ENCODE measurements at regions not wholly inside any gene's neighbourhood (a gene's known extent, or its start where the extent isn't known, plus 50 kb on each side); places are given as distances from the start of the nearest gene placed in this dataset.

DNA sequence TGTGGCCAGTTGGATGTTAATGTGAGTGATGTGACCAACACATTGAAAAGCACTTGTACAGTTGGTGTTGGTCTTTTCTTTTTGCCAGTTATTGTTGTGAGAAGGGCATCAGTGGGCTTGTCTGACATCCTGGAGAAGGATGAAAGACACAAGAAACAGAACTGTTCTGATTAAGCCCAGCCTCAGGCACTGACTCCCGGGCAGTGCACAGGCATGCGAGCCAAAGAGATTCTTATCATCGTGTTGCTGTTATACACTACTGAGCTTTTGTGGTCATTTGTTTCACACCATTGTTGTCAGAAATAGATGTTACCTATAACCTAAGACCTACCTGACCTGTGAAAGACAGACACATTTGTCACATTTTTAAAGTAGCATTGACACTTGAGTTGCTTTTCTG, 236.8 kb upstream of the CA10 start:
- DNase-seq (ENCODE audit: low read depth in 2 of 2) = no peak
- TF ChIP-seq, protein P1, sequence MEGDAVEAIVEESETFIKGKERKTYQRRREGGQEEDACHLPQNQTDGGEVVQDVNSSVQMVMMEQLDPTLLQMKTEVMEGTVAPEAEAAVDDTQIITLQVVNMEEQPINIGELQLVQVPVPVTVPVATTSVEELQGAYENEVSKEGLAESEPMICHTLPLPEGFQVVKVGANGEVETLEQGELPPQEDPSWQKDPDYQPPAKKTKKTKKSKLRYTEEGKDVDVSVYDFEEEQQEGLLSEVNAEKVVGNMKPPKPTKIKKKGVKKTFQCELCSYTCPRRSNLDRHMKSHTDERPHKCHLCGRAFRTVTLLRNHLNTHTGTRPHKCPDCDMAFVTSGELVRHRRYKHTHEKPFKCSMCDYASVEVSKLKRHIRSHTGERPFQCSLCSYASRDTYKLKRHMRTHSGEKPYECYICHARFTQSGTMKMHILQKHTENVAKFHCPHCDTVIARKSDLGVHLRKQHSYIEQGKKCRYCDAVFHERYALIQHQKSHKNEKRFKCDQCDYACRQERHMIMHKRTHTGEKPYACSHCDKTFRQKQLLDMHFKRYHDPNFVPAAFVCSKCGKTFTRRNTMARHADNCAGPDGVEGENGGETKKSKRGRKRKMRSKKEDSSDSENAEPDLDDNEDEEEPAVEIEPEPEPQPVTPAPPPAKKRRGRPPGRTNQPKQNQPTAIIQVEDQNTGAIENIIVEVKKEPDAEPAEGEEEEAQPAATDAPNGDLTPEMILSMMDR (IDR thresholded peaks at IDR 0.05; ENCODE audit: low read depth, low read length) = no peak
- H3K4me3 ChIP-seq (replicated peaks in 1 of 2; ENCODE audit: low read depth in 2 of 2, low read length in 2 of 2) = no peak overlapping the region

DNA sequence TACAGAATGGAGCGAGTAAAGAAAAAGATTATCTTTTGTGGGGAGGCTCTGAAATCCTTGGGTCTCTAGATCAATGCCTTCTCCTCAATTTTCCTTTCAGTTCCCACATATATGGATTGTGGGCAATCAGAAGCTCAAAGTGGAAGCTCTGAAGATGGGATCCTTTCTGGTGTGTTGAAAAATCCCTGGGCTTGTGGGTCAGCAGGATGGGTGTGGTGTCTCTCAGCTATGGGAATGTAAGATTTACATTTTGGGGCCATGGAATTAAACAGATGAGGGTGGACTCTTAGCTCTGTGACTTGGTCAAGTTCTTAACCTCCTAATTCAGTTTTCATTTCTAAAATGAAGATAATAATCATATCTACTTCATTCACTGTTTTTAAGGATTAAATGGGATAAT, 231.9 kb upstream of the CA10 start:
- DNase-seq (ENCODE audit: low read depth in 2 of 2) = no peak
- no peak overlapping the region for H3K4me3 ChIP-seq (replicated peaks in 1 of 2; ENCODE audit: low read depth in 2 of 2, low read length in 2 of 2)
- TF ChIP-seq, protein P1 (IDR thresholded peaks at IDR 0.05; ENCODE audit: low read depth, low read length) = no peak

DNA sequence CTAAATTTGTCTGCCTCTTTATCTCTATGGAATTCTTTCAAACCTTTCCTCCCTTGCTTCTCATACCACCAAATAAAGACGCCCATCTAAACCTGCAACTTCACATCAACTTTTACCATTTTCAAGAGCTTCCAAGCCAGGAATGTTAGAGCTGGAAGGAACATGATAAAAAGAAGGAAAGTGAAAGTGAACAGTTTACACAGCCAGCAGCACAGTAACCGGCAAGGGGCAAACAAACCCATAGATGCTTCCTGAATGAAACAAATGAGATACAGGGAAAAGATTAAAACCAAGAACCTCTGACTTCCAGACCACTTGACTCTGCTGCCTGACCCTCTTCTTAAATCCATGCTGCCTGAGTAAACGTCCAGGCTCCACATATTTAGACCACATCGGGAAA, 231.1 kb upstream of the CA10 start:
- TF ChIP-seq, protein P1 (IDR thresholded peaks at IDR 0.05; ENCODE audit: low read depth, low read length) = no peak
- no peak for DNase-seq (ENCODE audit: low read depth in 2 of 2)
- no peak overlapping the region for H3K4me3 ChIP-seq (replicated peaks in 1 of 2; ENCODE audit: low read depth in 2 of 2, low read length in 2 of 2)

DNA sequence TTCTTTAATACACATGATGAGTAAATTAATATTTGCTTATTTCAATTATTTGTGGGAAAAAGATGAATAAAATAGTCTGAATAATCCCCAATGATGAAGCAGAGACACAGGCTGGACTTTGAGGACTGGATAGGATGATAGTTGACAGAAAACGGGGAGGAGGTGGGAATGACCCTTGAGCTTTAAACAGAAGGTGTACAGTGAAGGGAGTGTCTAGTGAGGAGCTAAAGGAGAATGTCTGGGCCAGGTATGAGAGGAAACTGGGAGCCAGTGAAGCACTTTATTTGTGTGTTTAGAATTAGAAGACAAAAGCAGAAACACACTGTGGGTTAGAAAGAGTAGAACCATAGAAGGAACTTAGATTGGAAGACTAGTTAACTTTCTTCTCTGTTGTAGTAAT, 230.4 kb upstream of the CA10 start:
- DNase-seq (ENCODE audit: low read depth in 2 of 2) = no peak
- TF ChIP-seq, protein P1 (IDR thresholded peaks at IDR 0.05; ENCODE audit: low read depth, low read length) = no peak
- no peak overlapping the region for H3K4me3 ChIP-seq (replicated peaks in 1 of 2; ENCODE audit: low read depth in 2 of 2, low read length in 2 of 2)

DNA sequence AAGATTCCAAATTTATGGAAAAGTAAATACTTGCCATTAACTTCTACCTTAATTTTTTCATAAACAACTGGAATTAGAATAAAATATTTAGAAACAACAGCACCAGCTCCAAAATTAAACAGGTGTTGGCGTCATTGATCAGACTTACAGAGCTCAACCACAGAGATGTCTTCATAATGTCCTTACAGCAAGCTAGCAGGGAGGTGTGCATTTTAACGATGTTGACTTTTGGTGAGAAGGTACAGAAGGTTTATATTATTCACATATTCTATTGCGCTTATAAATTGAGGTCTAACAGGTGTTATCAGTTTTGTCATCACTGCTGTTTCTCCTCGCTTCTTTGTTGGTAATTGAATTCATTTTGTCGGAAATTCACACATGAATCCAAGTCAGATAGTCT, 226.2 kb upstream of the CA10 start:
- no peak overlapping the region for H3K4me3 ChIP-seq (replicated peaks in 1 of 2; ENCODE audit: low read depth in 2 of 2, low read length in 2 of 2)
- DNase-seq (ENCODE audit: low read depth in 2 of 2) = no peak
- TF ChIP-seq, protein P1 (IDR thresholded peaks at IDR 0.05; ENCODE audit: low read depth, low read length) = no peak

DNA sequence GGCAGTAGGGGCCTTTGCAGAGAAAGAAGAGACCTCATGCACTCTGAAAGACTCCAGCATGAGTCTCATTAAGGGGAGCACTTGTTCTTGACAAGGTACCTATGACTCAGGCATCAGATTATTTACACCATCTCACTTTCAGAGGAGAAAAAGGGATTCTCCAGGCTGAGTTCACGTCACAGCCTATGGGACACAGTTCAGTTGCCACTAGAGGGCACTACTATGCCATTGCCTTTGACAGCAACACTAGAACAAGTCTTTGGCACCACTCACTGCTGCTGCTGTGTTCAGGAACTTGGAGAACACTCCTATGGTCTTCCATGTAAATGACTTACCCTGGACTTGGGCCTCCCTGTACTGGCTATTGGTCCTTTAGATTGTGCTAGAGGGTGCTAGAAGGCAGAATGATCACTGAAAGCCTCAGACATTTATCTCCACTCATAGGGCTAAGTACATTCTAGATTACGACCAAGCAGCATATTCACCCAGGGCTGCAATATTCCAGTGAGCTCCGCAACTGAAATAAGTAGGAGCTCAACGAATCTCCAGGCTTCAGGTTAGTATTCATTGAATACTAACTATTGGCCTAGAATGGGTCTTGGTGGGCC, 225.1 kb upstream of the CA10 start:
- peak; percentile 39 to 63 for DNase-seq (ENCODE audit: low read depth in 2 of 2)
- TF ChIP-seq, protein P1 (IDR thresholded peaks at IDR 0.05; ENCODE audit: low read depth, low read length) = peak; percentile 38
- no peak overlapping the region for H3K4me3 ChIP-seq (replicated peaks in 1 of 2; ENCODE audit: low read depth in 2 of 2, low read length in 2 of 2)

DNA sequence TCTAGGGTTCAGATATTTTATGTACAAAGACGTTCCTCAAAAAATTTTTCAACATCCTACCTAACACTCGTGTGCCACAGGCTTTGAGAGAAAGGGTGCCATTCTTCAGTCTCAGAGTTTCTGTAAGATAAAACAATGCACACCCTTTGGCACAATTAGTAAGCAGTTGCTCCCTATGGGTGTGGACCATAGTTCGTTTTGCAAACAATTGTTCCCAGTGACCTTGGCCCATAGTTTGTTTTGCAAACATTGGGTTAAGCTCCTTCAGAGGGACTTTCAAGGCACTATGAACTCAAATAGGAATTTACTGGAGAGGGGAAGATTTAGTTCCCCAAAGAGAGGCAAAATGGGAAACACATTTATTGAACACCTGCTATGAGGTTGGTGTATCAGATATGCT, 220.3 kb upstream of the CA10 start:
- TF ChIP-seq, protein P1 (IDR thresholded peaks at IDR 0.05; ENCODE audit: low read depth, low read length) = no peak
- no peak overlapping the region for H3K4me3 ChIP-seq (replicated peaks in 1 of 2; ENCODE audit: low read depth in 2 of 2, low read length in 2 of 2)
- DNase-seq (ENCODE audit: low read depth in 2 of 2) = no peak

All from cardiac fibroblast (primary cell).